Neural progenitor cell (in vitro differentiated cells): ENCODE measurements at regions not wholly inside any gene's neighbourhood (a gene's known extent, or its start where the extent isn't known, plus 50 kb on each side); places are given as distances from the start of the nearest gene placed in this dataset.

Experiments
- EZH2 ChIP-seq: fragments of 200-600 bp; sonication (generic); IDR thresholded peaks from 2 replicates; pipeline ENCODE4 v1.6.1; 2017; ENCODE audit warnings: antibody characterized with exemption, mild to moderate bottlenecking, moderate library complexity
- TF ChIP-seq, protein P1 (sequence below): fragments of 200-600 bp; sonication (generic); IDR thresholded peaks from 2 replicates; pipeline ENCODE4 v1.5.1; 2017; ENCODE audit warnings: antibody characterized with exemption, mild to moderate bottlenecking

DNA sequence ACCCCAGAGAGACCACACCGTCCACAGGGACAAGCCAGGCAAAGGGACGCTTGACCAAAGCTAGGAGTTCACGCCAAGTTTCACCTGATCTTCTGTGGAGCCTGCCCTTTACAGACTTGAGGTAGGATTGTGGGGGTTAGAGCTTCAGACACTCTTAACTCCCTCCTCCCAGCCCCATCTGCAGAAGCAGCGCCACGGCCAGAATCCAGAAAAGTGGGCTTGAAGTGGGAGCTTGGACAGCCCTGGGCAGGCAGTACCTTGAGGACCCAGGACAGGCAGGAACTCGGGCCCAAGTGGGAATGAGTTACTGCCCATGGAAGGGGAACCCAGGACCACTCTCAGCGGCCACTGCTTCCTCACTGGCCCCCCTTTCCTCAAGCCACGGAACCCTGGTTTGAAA, 695.9 kb downstream of the TBC1D22A start:
- TF ChIP-seq, protein P1, sequence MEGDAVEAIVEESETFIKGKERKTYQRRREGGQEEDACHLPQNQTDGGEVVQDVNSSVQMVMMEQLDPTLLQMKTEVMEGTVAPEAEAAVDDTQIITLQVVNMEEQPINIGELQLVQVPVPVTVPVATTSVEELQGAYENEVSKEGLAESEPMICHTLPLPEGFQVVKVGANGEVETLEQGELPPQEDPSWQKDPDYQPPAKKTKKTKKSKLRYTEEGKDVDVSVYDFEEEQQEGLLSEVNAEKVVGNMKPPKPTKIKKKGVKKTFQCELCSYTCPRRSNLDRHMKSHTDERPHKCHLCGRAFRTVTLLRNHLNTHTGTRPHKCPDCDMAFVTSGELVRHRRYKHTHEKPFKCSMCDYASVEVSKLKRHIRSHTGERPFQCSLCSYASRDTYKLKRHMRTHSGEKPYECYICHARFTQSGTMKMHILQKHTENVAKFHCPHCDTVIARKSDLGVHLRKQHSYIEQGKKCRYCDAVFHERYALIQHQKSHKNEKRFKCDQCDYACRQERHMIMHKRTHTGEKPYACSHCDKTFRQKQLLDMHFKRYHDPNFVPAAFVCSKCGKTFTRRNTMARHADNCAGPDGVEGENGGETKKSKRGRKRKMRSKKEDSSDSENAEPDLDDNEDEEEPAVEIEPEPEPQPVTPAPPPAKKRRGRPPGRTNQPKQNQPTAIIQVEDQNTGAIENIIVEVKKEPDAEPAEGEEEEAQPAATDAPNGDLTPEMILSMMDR = no peak
- TF ChIP-seq EZH2 = no peak
